B cell (primary cell): ENCODE measurements at regions not wholly inside any gene's neighbourhood (a gene's known extent, or its start where the extent isn't known, plus 50 kb on each side); places are given as distances from the start of the nearest gene placed in this dataset.

ENCODE experiments used
- ATAC-seq: fragments of 200-7000 bp; cut with Tn5 transposase; one replicate; pipeline ENCODE4 v1.10.0; 2021; ENCODE audit warnings: low read depth, mild to moderate bottlenecking, moderate number of reproducible peaks, moderate library complexity
- CTCF ChIA-PET: fragments of 350-600 bp; sonication (Branson Sonifier 250); formaldehyde crosslinking; loops from one replicate; lab custom pipeline; 2021; ENCODE audit warnings: antibody characterized with exemption, inconsistent platforms; lab: Charles Lee
- POLR2A ChIA-PET: fragments of 350-600 bp; sonication (Branson Sonifier 250); formaldehyde crosslinking; loops from one replicate; lab custom pipeline; 2021; ENCODE audit warnings: antibody characterized with exemption; lab: Charles Lee
- DNase-seq: peaks from one replicate; pipeline ENCODE4 v3.0.0; 2013
- H2AFZ ChIP-seq: 2 replicates; pipeline ENCODE4 v1.6.1; 2012; ENCODE audit warnings: mild to moderate bottlenecking, low read depth, low read length; ENCODE audit not compliant: insufficient read depth, poor library complexity, severe bottlenecking
- H3K27ac ChIP-seq, 2 donors: 1 replicate in 1 of 2; 2 replicates in 1 of 2; pipeline ENCODE4 v1.5.1; 2012 to 2013; ENCODE audit warnings: low read length in 2 of 2, mild to moderate bottlenecking in 2 of 2, moderate library complexity in 1 of 2
- H3K27me3 ChIP-seq, 4 experiments: fragments of 200-600 bp in 1 of 4; sonication (generic) in 1 of 4; replicated peaks in 1 of 4; 1 replicate in 2 of 4; 2 replicates in 2 of 4; pipeline versions ENCODE4 v1.6.1 to v1.7.0; 2013 to 2016; ENCODE audit warnings: low read length in 3 of 4, mild to moderate bottlenecking in 2 of 4, mixed read lengths in 1 of 4, moderate library complexity in 1 of 4; ENCODE audit not compliant: insufficient read depth in 4 of 4, control insufficient read depth in 3 of 4; ENCODE audit errors: control extremely low read depth in 1 of 4
- H3K36me3 ChIP-seq, 2 experiments: replicated peaks in 1 of 2; 1 replicate in 1 of 2; 2 replicates in 1 of 2; pipeline versions ENCODE4 v1.6.1 to v1.7.1; 2013; ENCODE audit warnings: low read length in 1 of 2; ENCODE audit not compliant: insufficient read depth in 2 of 2, control insufficient read depth in 1 of 2; ENCODE audit errors: control extremely low read depth in 1 of 2, extremely low read depth in 1 of 2
- H3K4me1 ChIP-seq, 2 donors: fragments of 200-600 bp in 1 of 2; sonication (generic) in 1 of 2; 1 replicate in 1 of 2; 2 replicates in 1 of 2; pipeline versions ENCODE4 v1.5.1 to v1.6.1; 2013 to 2017; ENCODE audit warnings: low read length in 2 of 2; ENCODE audit not compliant: control insufficient read depth in 2 of 2, insufficient read depth in 2 of 2
- H3K4me2 ChIP-seq: replicated peaks from 2 replicates; pipeline ENCODE3; 2012; ENCODE audit warnings: mild to moderate bottlenecking, low read depth, low read length; ENCODE audit not compliant: poor library complexity, severe bottlenecking
- H3K4me3 ChIP-seq, 5 experiments: fragments of 200-600 bp in 1 of 5; sonication (generic) in 1 of 5; 1 replicate in 3 of 5; 2 replicates in 2 of 5; pipeline versions ENCODE4 v1.5.1 to v1.7.0; 2011 to 2016; ENCODE audit warnings: low read length in 4 of 5, mild to moderate bottlenecking in 4 of 5, low read depth in 2 of 5, control low read depth in 1 of 5, moderate library complexity in 1 of 5; ENCODE audit not compliant: insufficient read depth in 1 of 5; ENCODE audit errors: control extremely low read depth in 1 of 5, extremely low read depth in 1 of 5
- H3K79me2 ChIP-seq: fragments of 200-600 bp; sonication (generic); one replicate; pipeline ENCODE4 v1.6.0; 2016; ENCODE audit warnings: low read length; ENCODE audit not compliant: control insufficient read depth, insufficient read depth
- H3K9ac ChIP-seq: fragments of 200-600 bp; sonication (generic); 2 replicates; pipeline ENCODE4 v1.6.1; 2017; ENCODE audit warnings: mild to moderate bottlenecking, low read length, moderate library complexity
- H3K9me3 ChIP-seq, 3 donors: one replicate each; pipeline versions ENCODE4 v1.6.1 to v1.7.1; 2013; ENCODE audit warnings: low read length in 2 of 3; ENCODE audit not compliant: control insufficient read depth in 2 of 3, insufficient read depth in 1 of 3; ENCODE audit errors: control extremely low read depth in 1 of 3
- H4K20me1 ChIP-seq: 2 replicates; pipeline ENCODE4 v1.6.0; 2012; ENCODE audit warnings: mild to moderate bottlenecking, low read length; ENCODE audit not compliant: insufficient read depth, control insufficient read depth, poor library complexity, severe bottlenecking
- H3K27ac Mint-ChIP-seq: one replicate; pipeline ENCODE4 v1.8.0; 2021; ENCODE audit warnings: mixed read lengths
- H3K27me3 Mint-ChIP-seq: one replicate; pipeline ENCODE4 v1.8.0; 2021; ENCODE audit warnings: mixed read lengths
- H3K4me1 Mint-ChIP-seq: one replicate; pipeline ENCODE4 v1.8.0; 2021; ENCODE audit warnings: mixed read lengths
- H3K4me3 Mint-ChIP-seq: one replicate; pipeline ENCODE4 v1.8.0; 2021; ENCODE audit warnings: mixed read lengths
- H3K9me3 Mint-ChIP-seq: one replicate; pipeline ENCODE4 v1.8.0; 2022; ENCODE audit warnings: mixed read lengths; ENCODE audit not compliant: insufficient read depth
- EZH2 ChIP-seq: IDR thresholded peaks from 2 replicates; pipeline ENCODE4 v1.6.1; 2012; ENCODE audit warnings: borderline replicate concordance, low read depth, mild to moderate bottlenecking, moderate library complexity, low read length; ENCODE audit not compliant: insufficient read depth, poor library complexity, severe bottlenecking
- WGBS: methylation state at CpG from one replicate; pipeline ENCODE4 v1.1.5; 2013; ENCODE audit warnings: missing lambda C conversion rate; ENCODE audit not compliant: insufficient coverage; 5-methylcytosine and 5-hydroxymethylcytosine counted together
- intact Hi-C: fragments of 100-400 bp; cut with micrococcal nuclease; formaldehyde crosslinking; loops from one replicate; pipeline ENCODE4 v1.10.0; 2022
- TF ChIP-seq, protein P1 (sequence below): fragments of 200-600 bp; IDR thresholded peaks from one replicate; pipeline ENCODE4 v1.8.0; 2022; ENCODE audit warnings: antibody characterized with exemption, mild to moderate bottlenecking

GRCh38 chr2:183614799-183615435 lies 490.7 kb downstream of the NUP35 start:
- Mint-ChIP-seq H3K27ac (no peak overlapping the region), H3K4me1 (no peaks in the 10 kb centered on the region), H3K9me3 (no peaks in the 10 kb centered on the region), H3K4me3 (no peak overlapping the region), H3K27me3 (no peaks in the 10 kb centered on the region)
- Histone ChIP-seq H3K9ac (no peak overlapping the region), H3K36me3 (no peaks in the 10 kb centered on the region), H4K20me1 (no peaks in the 10 kb centered on the region), H3K4me2 (no peak overlapping the region), H3K27me3 (no peaks in the 10 kb centered on the region), H3K27ac (no peak overlapping the region), H3K4me1 (no peaks in the 10 kb centered on the region), H3K9me3 (no peaks in the 10 kb centered on the region), H3K79me2 (no peaks in the 10 kb centered on the region), H3K4me3 (no peak overlapping the region), H2AFZ (no peak overlapping the region)
- TF ChIP-seq, protein P1, sequence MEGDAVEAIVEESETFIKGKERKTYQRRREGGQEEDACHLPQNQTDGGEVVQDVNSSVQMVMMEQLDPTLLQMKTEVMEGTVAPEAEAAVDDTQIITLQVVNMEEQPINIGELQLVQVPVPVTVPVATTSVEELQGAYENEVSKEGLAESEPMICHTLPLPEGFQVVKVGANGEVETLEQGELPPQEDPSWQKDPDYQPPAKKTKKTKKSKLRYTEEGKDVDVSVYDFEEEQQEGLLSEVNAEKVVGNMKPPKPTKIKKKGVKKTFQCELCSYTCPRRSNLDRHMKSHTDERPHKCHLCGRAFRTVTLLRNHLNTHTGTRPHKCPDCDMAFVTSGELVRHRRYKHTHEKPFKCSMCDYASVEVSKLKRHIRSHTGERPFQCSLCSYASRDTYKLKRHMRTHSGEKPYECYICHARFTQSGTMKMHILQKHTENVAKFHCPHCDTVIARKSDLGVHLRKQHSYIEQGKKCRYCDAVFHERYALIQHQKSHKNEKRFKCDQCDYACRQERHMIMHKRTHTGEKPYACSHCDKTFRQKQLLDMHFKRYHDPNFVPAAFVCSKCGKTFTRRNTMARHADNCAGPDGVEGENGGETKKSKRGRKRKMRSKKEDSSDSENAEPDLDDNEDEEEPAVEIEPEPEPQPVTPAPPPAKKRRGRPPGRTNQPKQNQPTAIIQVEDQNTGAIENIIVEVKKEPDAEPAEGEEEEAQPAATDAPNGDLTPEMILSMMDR: no peak
- no peak for TF ChIP-seq EZH2
- DNase-seq (no peak), ATAC-seq (no peak)
- intact Hi-C loops: no loop called here
- POLR2A ChIA-PET: no interaction called here
- CTCF ChIA-PET: no interaction called here
- WGBS: 100% methylated on average over 3 of the region's 5 CpGs

DNA sequence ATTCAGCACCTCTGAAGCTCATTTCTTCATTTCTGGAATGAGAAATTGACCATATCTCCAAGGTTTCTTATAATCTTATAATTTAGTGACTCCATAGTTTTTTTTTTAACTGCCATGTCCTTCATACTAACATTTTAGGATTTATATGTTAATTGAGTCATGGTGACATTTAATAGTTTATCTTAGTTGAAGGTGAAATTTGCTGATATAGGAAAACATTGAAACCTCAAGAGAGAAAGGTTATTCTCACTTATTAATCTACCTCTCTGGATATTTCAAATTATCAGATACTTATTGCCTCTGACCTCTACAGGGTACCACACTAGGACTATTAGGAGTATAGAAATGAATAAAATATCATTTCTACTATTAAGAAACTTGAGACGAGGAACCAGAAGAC lies 499.0 kb downstream of the NUP35 start:
- WGBS: no CpG with 5 or more reads among the region's 1 CpG
- H3K4me3 ChIP-seq: no peak overlapping the region
- TF ChIP-seq EZH2: no peak
- TF ChIP-seq, protein P1: no peak
- H3K36me3 ChIP-seq: no peaks in the 10 kb centered on the region
- peaks cover 0 to 6% (median 0%) of the 10 kb centered on the region in 3 donors for H3K9me3 ChIP-seq
- ChIA-PET CTCF (no interaction called here), POLR2A (no interaction called here)
- no peaks in the 10 kb centered on the region for H4K20me1 ChIP-seq
- ATAC-seq: no peak
- Mint-ChIP-seq H3K4me3 (no peak overlapping the region), H3K27me3 (no peaks in the 10 kb centered on the region), H3K4me1 (no peaks in the 10 kb centered on the region), H3K27ac (no peak overlapping the region), H3K9me3 (no peaks in the 10 kb centered on the region)
- no peak overlapping the region for H3K9ac ChIP-seq
- intact Hi-C loops: no loop called here
- H3K27me3 ChIP-seq: no peaks in the 10 kb centered on the region
- H3K79me2 ChIP-seq: no peaks in the 10 kb centered on the region
- H3K27ac ChIP-seq: no peak overlapping the region
- no peak overlapping the region for H3K4me2 ChIP-seq
- H3K4me1 ChIP-seq: no peaks in the 10 kb centered on the region
- DNase-seq: no peak
- no peak overlapping the region for H2AFZ ChIP-seq
